SJCRH30 (cell line): ENCODE measurements at regions not wholly inside any gene's neighbourhood (a gene's known extent, or its start where the extent isn't known, plus 50 kb on each side); places are given as distances from the start of the nearest gene placed in this dataset.

ENCODE experiments used
- DNase-seq, 2 experiments: peaks; one replicate each; pipeline ENCODE4 v3.0.0-alpha.2; 2015 to 2020
- H3K27ac ChIP-seq: fragments of 250-450 bp; sonication (Bioruptor Pico); 2 replicates; pipeline ENCODE4 v1.5.1; 2020; ENCODE audit warnings: mild to moderate bottlenecking, moderate library complexity
- H3K27me3 ChIP-seq: fragments of 250-450 bp; sonication (Bioruptor Pico); 2 replicates; pipeline ENCODE4 v1.5.1; 2020; ENCODE audit warnings: mild to moderate bottlenecking, moderate library complexity
- H3K36me3 ChIP-seq: fragments of 250-450 bp; sonication (Bioruptor Pico); 2 replicates; pipeline ENCODE4 v1.5.1; 2020; ENCODE audit warnings: mild to moderate bottlenecking, moderate library complexity
- H3K4me1 ChIP-seq: fragments of 250-450 bp; sonication (Bioruptor Pico); 2 replicates; pipeline ENCODE4 v1.5.1; 2020; ENCODE audit warnings: mild to moderate bottlenecking, moderate library complexity
- H3K4me3 ChIP-seq: fragments of 250-450 bp; sonication (Bioruptor Pico); 2 replicates; pipeline ENCODE4 v1.5.1; 2020; ENCODE audit warnings: mild to moderate bottlenecking, moderate library complexity
- H3K9me3 ChIP-seq: fragments of 250-450 bp; sonication (Bioruptor Pico); replicated peaks from 2 replicates; pipeline ENCODE4 v1.5.1; 2020; ENCODE audit warnings: mild to moderate bottlenecking, moderate library complexity

DNA sequence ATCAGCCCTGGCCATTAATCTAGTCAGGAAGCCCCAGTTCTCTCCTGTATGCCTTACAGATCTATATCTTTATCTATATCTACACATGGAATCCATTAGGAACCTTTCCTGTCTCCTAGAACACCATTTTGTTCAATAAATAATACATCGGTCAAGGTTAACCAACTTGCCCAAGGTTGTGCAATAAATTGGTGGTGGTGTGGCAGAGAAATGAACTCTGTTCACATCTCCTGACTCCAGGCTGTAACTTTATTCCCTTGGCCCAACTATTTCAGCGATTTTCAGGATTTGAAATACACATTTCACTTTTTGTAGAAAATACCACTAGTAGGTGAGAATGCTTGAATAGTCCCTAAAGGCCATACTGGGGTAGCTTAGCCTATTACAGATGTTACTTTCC, 712.5 kb upstream of the FZD8 start:
- no peak for DNase-seq
- Histone ChIP-seq H3K27ac (no peak overlapping the region), H3K4me1 (peaks cover 6% of the 10 kb centered on the region), H3K36me3 (no peaks in the 10 kb centered on the region), H3K27me3 (no peaks in the 10 kb centered on the region), H3K9me3 (no peaks in the 10 kb centered on the region), H3K4me3 (no peak overlapping the region)

DNA sequence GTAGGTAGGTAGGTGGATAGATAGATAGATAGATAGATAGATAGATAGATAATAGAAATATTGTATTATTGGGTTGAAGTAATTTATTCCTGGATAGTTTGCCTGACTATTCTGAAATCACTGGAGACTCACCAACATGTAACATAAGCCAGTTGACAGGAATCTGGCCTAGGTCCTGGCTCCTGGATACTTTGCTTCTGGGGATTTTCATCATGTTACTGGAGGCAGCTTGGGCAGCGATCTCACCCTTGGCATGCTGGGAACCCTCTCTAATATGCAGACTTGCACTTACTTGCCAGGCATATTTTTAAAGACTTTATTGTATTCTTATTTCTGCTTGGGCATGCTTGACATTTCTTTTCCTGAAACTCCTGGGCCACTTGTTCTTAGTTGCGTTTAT, 709.1 kb upstream of the FZD8 start:
- DNase-seq = no peak
- Histone ChIP-seq H3K27me3 (no peaks in the 10 kb centered on the region), H3K4me3 (no peak overlapping the region), H3K36me3 (no peaks in the 10 kb centered on the region), H3K4me1 (peaks cover 16% of the 10 kb centered on the region), H3K27ac (no peak overlapping the region), H3K9me3 (no peaks in the 10 kb centered on the region)

GRCh38 chr10:36349445-36350078, 707.5 kb upstream of the FZD8 start:
- H3K4me1 ChIP-seq = peaks cover 16% of the 10 kb centered on the region
- H3K27ac ChIP-seq = peak overlapping the region; percentile 77
- H3K4me3 ChIP-seq = peak overlapping the region; percentile 10; the same call in 1 of the 2 replicates
- peak; percentile 85 to 87 for DNase-seq
- no peaks in the 10 kb centered on the region for H3K27me3 ChIP-seq
- H3K9me3 ChIP-seq = no peaks in the 10 kb centered on the region
- no peaks in the 10 kb centered on the region for H3K36me3 ChIP-seq

DNA sequence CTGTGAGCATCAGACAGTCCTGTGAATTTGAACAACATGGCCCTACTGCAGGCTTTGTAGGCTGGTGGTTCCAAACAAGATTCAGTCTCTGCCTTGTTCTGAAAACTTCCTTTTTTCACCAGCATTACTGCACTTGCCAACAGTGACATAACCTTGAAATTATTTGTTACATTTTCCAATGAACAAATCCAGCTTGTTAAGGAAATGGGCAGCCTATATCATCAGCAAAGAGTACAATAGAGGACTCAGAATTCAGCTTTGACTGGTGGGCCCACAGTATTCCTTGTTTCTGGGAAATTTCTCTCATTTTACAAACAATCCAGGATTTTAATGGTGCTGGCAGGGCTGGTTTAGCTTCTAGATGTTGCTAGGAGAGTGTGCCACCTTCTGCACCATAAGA, 703.7 kb upstream of the FZD8 start:
- no peaks in the 10 kb centered on the region for H3K36me3 ChIP-seq
- H3K27me3 ChIP-seq = no peaks in the 10 kb centered on the region
- H3K27ac ChIP-seq = no peak overlapping the region
- H3K4me3 ChIP-seq = no peak overlapping the region
- H3K9me3 ChIP-seq = no peaks in the 10 kb centered on the region
- H3K4me1 ChIP-seq = peaks cover 16% of the 10 kb centered on the region
- no peak for DNase-seq

DNA sequence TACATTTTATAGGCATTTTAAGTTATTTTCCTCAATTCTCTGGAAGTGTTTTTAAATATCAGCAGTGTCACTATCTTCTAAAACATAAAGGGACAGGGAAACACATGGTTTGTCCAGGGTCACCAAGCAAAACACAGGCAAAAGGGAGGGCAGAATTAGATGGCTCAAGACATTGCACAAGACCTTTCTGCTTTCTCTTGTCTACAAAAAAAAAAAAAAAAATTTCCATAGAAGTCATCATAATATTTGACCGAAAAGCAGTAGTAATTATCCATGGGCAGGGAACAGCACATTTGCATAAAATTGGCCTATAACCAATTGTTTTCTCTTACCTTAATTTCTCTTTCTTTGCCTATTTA, 703.1 kb upstream of the FZD8 start:
- Histone ChIP-seq H3K27ac (no peak overlapping the region), H3K4me1 (peaks cover 13% of the 10 kb centered on the region), H3K27me3 (no peaks in the 10 kb centered on the region), H3K36me3 (no peaks in the 10 kb centered on the region), H3K9me3 (no peaks in the 10 kb centered on the region), H3K4me3 (no peak overlapping the region)
- no peak for DNase-seq

DNA sequence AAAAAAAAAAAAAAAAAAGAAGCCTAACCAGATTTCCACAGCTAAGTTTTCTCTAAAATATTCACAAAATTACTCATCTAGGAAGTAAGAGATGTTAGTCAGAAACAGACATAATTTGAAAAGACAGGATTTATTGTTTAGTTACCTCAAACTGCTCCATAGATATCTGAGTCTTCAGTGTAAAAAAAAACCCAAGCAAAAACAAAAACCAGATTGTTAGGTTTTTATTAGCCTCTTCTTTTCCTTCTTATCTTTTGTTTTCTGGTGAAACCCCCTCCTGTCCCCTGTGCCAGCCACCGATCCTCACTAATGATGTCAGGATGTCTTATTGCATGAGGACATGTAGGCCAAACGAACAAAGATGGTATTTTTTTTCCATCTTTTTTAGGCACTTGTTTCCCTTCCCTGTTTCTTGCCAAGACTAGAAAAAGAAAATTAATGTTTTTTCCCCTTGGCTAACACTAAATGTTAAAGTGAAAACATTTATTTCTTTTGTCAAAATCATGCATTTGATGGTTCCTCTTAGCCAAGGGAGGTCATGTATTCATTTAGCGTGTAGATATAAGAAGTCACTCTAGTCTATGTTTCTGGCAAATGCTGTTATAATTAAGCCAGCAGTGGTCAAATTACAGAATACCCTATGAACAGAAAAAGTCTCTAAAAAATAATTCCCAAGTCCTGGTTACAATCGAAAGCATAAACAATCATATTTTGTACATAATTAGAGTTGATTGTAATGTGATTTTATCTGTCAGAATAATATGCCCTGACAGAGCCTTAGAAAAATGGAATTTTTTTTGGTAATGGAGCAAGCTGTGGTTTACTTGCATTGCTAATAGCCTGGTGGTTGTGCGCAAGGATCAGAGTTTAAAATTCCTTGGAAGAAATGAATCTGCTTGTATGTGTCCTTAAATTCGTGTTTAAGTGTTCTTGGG, 702.4 kb upstream of the FZD8 start:
- Histone ChIP-seq H3K36me3 (no peaks in the 10 kb centered on the region), H3K27me3 (no peaks in the 10 kb centered on the region), H3K9me3 (no peaks in the 10 kb centered on the region), H3K27ac (no peak overlapping the region), H3K4me3 (no peak overlapping the region), H3K4me1 (peaks cover 11% of the 10 kb centered on the region)
- no peak for DNase-seq

GRCh38 chr10:36342781-36343180, 700.7 kb upstream of the FZD8 start:
- Histone ChIP-seq H3K27me3 (no peaks in the 10 kb centered on the region), H3K4me1 (no peaks in the 10 kb centered on the region), H3K27ac (no peak overlapping the region), H3K36me3 (no peaks in the 10 kb centered on the region), H3K4me3 (no peak overlapping the region), H3K9me3 (no peaks in the 10 kb centered on the region)
- no peak for DNase-seq

GRCh38 chr10:36341471-36341870, 699.4 kb upstream of the FZD8 start:
- H3K4me1 ChIP-seq = no peaks in the 10 kb centered on the region
- H3K9me3 ChIP-seq = no peaks in the 10 kb centered on the region
- H3K27me3 ChIP-seq = no peaks in the 10 kb centered on the region
- H3K4me3 ChIP-seq = no peak overlapping the region
- no peak for DNase-seq
- no peak overlapping the region for H3K27ac ChIP-seq
- H3K36me3 ChIP-seq = no peaks in the 10 kb centered on the region

DNA sequence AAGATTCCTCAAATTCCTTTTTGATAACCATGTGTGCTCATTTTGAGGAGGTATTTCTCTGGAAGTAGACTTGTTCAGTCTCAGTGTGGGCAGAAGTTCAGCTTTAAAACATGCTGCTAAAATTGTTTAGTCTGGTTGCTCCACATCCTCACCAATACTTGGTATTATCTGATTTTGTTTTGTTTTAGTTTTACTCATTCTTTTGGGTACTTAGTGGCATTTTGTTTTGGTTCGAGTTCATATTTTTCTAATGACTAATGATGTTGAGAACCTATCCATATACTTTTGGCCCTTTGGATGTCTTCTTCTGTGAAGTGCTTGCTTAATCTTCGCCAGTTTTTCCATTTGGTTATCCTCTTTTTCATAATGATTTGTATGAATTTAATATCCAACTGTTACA, 694.2 kb upstream of the FZD8 start:
- Histone ChIP-seq H3K27ac (no peak overlapping the region), H3K9me3 (no peaks in the 10 kb centered on the region), H3K4me1 (no peaks in the 10 kb centered on the region), H3K27me3 (no peaks in the 10 kb centered on the region), H3K36me3 (no peaks in the 10 kb centered on the region), H3K4me3 (no peak overlapping the region)
- no peak for DNase-seq

DNA sequence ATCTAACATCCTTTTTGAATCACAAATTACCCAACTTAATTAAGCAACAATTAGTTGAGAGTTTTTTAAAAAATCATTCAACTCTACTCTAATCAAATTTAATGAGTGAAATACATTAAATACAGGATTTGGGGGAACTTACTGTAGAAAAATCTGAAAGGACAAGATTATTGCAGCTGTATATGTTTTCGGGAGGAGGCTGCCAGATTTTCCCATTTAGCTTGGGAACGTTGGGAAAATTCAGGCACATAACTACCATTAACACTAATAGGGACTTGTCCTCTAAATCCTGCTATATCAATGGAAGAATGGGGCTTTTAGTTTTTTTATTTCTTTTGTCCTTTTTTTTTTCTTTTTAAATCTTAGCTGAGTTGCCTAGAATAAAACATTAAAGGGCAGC, 691.4 kb upstream of the FZD8 start:
- Histone ChIP-seq H3K27me3 (no peaks in the 10 kb centered on the region), H3K36me3 (no peaks in the 10 kb centered on the region), H3K4me3 (no peak overlapping the region), H3K9me3 (no peaks in the 10 kb centered on the region), H3K4me1 (no peaks in the 10 kb centered on the region), H3K27ac (no peak overlapping the region)
- DNase-seq = no peak

DNA sequence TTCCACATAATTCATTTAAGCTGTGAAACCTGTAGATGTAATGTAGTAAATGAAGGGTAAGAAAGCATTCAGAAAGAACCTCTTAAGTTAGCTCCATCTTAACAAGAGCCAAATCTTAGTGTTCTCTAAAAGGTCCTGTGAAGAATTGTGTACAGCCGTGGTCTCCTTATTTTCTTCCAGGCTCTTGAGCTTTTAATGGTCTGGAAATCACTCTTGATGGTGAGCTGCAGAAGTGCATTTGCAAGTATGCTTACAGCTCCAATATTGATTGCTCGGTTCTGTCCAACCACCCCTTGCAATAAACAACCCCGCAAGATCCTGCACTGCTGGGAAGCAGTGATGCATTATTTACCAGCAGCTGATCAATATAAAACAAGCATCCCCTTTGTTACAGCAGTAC, 690.8 kb upstream of the FZD8 start:
- Histone ChIP-seq H3K27ac (no peak overlapping the region), H3K4me1 (no peaks in the 10 kb centered on the region), H3K9me3 (no peaks in the 10 kb centered on the region), H3K4me3 (no peak overlapping the region), H3K27me3 (no peaks in the 10 kb centered on the region), H3K36me3 (no peaks in the 10 kb centered on the region)
- no peak for DNase-seq

DNA sequence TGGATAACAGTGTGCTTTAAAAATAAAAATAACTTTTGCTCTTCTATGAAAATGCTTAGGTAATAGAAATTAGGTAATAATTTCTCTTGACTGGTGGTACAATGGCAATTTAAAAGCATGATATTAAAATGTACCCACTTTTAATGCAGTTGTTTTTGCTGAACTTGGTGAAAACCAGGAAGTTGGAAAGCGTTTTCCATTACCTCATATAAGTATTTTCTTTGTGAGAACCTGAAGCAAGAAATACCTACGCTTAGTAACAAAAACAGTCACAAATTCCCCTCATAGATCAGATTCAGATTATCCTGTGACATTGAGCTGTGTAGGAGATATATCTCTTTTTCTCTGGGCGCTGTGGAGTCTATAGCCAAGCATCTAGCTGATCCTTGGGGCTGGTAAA, 689.0 kb upstream of the FZD8 start:
- H3K36me3 ChIP-seq = no peaks in the 10 kb centered on the region
- no peak overlapping the region for H3K27ac ChIP-seq
- no peaks in the 10 kb centered on the region for H3K9me3 ChIP-seq
- H3K27me3 ChIP-seq = no peaks in the 10 kb centered on the region
- no peaks in the 10 kb centered on the region for H3K4me1 ChIP-seq
- DNase-seq = no peak
- H3K4me3 ChIP-seq = no peak overlapping the region

DNA sequence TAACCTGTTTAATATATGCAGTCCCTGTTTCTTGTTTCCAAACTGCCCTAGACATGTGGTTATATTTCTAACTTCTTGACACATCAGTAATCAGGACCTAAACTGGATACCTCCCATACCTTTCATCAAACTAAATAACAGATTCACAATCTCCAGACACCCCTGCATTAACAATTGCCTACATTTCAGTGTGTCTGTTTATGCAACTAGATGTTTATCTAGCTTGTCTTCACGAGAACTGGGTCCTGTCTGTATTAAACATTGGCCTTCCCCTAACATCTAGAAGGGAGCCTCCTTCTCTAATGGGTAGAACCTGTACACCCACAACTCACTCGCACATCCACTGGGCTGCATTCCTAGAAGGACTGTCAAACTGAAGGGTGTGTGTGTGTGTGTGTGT, 683.7 kb upstream of the FZD8 start:
- DNase-seq = no peak
- H3K27ac ChIP-seq = no peak overlapping the region
- H3K27me3 ChIP-seq = no peaks in the 10 kb centered on the region
- H3K36me3 ChIP-seq = no peaks in the 10 kb centered on the region
- H3K9me3 ChIP-seq = no peaks in the 10 kb centered on the region
- no peak overlapping the region for H3K4me3 ChIP-seq
- no peaks in the 10 kb centered on the region for H3K4me1 ChIP-seq

DNA sequence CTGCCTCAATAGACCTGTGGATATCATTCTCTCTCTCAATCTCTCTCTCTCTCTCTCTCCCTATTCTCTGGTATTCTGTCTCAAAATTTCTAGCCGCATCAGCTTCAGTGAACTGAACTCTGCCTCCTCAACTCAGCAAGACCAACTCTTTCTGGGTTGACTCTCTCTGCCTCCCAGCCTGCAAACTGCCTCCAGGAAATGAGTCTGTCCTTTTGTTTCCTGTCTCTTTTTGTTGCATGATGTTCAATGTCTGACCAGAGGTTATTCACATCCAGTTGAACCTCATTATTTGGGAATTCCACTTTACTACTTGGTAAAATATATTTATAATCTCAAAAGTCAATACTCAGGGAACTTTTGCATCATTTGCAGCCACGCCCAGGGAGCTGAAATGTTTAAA, 682.7 kb upstream of the FZD8 start:
- DNase-seq = no peak
- Histone ChIP-seq H3K9me3 (no peaks in the 10 kb centered on the region), H3K4me3 (no peak overlapping the region), H3K27me3 (no peaks in the 10 kb centered on the region), H3K27ac (no peak overlapping the region), H3K36me3 (no peaks in the 10 kb centered on the region), H3K4me1 (no peaks in the 10 kb centered on the region)

- Histone ChIP-seq H3K27me3 (no peaks in the 10 kb centered on the region), H3K4me1 (no peaks in the 10 kb centered on the region), H3K9me3 (no peaks in the 10 kb centered on the region), H3K4me3 (no peak overlapping the region), H3K27ac (no peak overlapping the region), H3K36me3 (no peaks in the 10 kb centered on the region)
- DNase-seq = no peak
Measured at GRCh38 chr10:36313142-36313541, 671.0 kb upstream of the FZD8 start.

GRCh38 chr10:36303896-36304295, 661.8 kb upstream of the FZD8 start:
- Histone ChIP-seq H3K27ac (no peak overlapping the region), H3K36me3 (no peaks in the 10 kb centered on the region), H3K4me3 (no peak overlapping the region), H3K4me1 (no peaks in the 10 kb centered on the region), H3K27me3 (no peaks in the 10 kb centered on the region), H3K9me3 (no peaks in the 10 kb centered on the region)
- no peak for DNase-seq
